Psoas muscle (tissue), 7 donors: ENCODE measurements at regions not wholly inside any gene's neighbourhood (a gene's known extent, or its start where the extent isn't known, plus 50 kb on each side); places are given as distances from the start of the nearest gene placed in this dataset.

Experiments
- ATAC-seq, 4 donors: fragments of 200-7000 bp; cut with Tn5 transposase; one replicate each; pipeline ENCODE4 v1.9.1; 2020; ENCODE audit warnings: moderate library complexity in 3 of 4, mild to moderate bottlenecking in 2 of 4
- DNase-seq, 2 donors: peaks; one replicate each; pipeline ENCODE4 v3.0.0-alpha.2; 2020
- H3K27ac ChIP-seq: fragments of 200-600 bp; one replicate; pipeline ENCODE4 v1.8.0; 2022
- H3K27me3 ChIP-seq, 3 donors: fragments of 200-600 bp in 1 of 3; one replicate each; pipeline versions ENCODE4 v1.6.1 to v1.8.0; 2013 to 2022; ENCODE audit warnings: low read length in 2 of 3, mild to moderate bottlenecking in 2 of 3, moderate library complexity in 1 of 3; ENCODE audit not compliant: insufficient read depth in 3 of 3
- H3K36me3 ChIP-seq, 2 donors: fragments of 200-600 bp in 1 of 2; one replicate each; pipeline versions ENCODE4 v1.6.1 to v1.8.0; 2013 to 2022; ENCODE audit warnings: low read depth in 1 of 2, mild to moderate bottlenecking in 1 of 2, moderate library complexity in 1 of 2; ENCODE audit not compliant: insufficient read depth in 1 of 2
- H3K4me1 ChIP-seq: fragments of 200-600 bp; one replicate; pipeline ENCODE4 v1.8.0; 2022
- H3K4me3 ChIP-seq: fragments of 200-600 bp; one replicate; pipeline ENCODE4 v1.8.0; 2022; ENCODE audit warnings: mild to moderate bottlenecking
- H3K9me3 ChIP-seq: fragments of 200-600 bp; one replicate; pipeline ENCODE4 v1.8.0; 2022
- WGBS, 3 donors: extraction: QIAGEN DNeasy Blood & Tissue Kit; methylation state at CpG; one replicate each; pipeline versions ENCODE4 v1.1.6 to v1.1.7; 2013; 5-methylcytosine and 5-hydroxymethylcytosine counted together
- intact Hi-C, 2 donors: fragments of 100-400 bp; cut with DNase I; formaldehyde crosslinking; loops; one replicate each; pipeline versions ENCODE4 v1.11.0 to v1.14.2; 2022
- TF ChIP-seq, protein P1 (sequence below): fragments of 200-600 bp; IDR thresholded peaks from one replicate; pipeline ENCODE4 v1.8.0; 2022; ENCODE audit warnings: antibody characterized with exemption
- donor health status: healthy with polysubstance abuse.
- donor health status: DM: no; HTN: no; CAD: no; lungs with moderate emphysema.
- donor health status: Bipolar disorder and iron deficiency.
- donor health status: healthy.
- donor health status: DM: yes; HTN: yes; CAD: no.
- donor health status: DM: no; HTN: no; CAD: no.
- donor health status: DM: yes; HTN: yes; CAD: no.

DNA sequence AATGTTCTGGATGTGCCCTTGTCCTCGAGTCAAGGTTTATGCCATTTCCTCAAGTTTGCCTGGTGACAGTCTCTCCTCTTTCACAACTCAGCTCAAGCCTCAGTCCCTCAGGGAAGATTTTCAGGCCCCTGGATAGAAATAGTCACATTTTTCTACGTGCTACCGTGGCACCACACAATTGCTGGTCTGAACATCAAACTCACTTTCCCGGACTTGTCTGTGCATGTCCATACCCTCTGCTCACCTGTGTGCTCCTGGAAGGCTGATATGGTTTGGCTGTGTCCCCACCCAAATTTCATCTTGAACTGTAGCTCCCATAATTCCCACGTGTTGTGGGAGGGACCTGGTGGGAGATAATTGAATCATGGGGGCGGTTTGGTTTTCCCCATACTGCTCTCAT lies 129.7 kb downstream of the HS3ST1 start:
- WGBS, 3 donors, result 78 to 79% (median 79%) methylated on average over 6 of the region's 6 CpGs
- DNase-seq (no peak), ATAC-seq (no peak)
- Histone ChIP-seq H3K4me3 (no peak overlapping the region), H3K9me3 (no peaks in the 10 kb centered on the region), H3K27me3 (no peaks in the 10 kb centered on the region), H3K36me3 (no peaks in the 10 kb centered on the region), H3K4me1 (no peaks in the 10 kb centered on the region), H3K27ac (no peak overlapping the region)
- intact Hi-C loops, result no loop called here
- TF ChIP-seq, protein P1, sequence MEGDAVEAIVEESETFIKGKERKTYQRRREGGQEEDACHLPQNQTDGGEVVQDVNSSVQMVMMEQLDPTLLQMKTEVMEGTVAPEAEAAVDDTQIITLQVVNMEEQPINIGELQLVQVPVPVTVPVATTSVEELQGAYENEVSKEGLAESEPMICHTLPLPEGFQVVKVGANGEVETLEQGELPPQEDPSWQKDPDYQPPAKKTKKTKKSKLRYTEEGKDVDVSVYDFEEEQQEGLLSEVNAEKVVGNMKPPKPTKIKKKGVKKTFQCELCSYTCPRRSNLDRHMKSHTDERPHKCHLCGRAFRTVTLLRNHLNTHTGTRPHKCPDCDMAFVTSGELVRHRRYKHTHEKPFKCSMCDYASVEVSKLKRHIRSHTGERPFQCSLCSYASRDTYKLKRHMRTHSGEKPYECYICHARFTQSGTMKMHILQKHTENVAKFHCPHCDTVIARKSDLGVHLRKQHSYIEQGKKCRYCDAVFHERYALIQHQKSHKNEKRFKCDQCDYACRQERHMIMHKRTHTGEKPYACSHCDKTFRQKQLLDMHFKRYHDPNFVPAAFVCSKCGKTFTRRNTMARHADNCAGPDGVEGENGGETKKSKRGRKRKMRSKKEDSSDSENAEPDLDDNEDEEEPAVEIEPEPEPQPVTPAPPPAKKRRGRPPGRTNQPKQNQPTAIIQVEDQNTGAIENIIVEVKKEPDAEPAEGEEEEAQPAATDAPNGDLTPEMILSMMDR, result no peak

DNA sequence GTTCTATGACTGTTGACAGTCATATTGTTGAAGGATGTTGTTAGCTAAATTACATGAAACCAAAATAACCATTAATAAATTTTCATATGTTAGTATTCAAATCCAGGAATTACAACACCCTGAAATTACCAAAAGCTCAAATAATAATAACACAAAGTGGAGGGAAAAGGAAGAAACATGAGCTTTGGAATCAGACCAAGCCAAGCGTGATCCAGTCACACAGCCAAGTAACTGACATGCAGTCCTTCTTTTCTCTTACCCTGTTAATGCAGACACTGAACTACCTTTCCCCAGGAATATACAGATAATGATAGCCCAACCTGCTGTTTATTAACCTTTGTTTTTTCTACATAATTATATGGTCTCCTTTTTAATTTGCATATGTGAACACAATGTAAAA lies 130.2 kb downstream of the HS3ST1 start:
- 30 to 38% (median 33%) methylated on average over 1 of the region's 1 CpG for WGBS, 3 donors
- no peaks in the 10 kb centered on the region for H3K9me3 ChIP-seq
- DNase-seq (no peak), ATAC-seq (no peak)
- no peaks in the 10 kb centered on the region for H3K36me3 ChIP-seq
- TF ChIP-seq, protein P1, result no peak
- H3K4me1 ChIP-seq, result no peaks in the 10 kb centered on the region
- H3K27ac ChIP-seq, result no peak overlapping the region
- H3K4me3 ChIP-seq, result no peak overlapping the region
- no peaks in the 10 kb centered on the region for H3K27me3 ChIP-seq
- intact Hi-C loops, result no loop called here

DNA sequence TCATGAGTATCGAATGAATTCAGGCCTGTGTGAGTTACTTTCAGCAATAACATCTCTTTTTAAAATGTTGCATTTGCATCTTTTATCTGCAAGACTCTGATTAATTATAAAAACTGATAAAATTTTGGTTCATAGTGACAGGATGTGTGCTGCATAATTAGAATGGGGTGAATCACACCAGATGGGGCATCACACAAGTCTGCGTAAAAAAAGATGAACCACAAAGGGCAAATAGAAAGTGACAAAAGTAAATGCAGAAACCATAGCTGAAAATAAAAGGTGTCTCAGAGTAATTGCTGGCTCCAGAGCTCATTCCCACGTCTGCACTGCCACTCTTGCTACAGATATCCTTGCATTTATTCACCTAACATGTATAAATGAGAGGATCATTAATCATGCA lies 131.1 kb downstream of the HS3ST1 start:
- no peaks in the 10 kb centered on the region for H3K27me3 ChIP-seq
- no peak overlapping the region for H3K27ac ChIP-seq
- no peaks in the 10 kb centered on the region for H3K4me1 ChIP-seq
- no peak for DNase-seq
- no peaks in the 10 kb centered on the region for H3K36me3 ChIP-seq
- H3K9me3 ChIP-seq, result no peaks in the 10 kb centered on the region
- H3K4me3 ChIP-seq, result no peak overlapping the region
- 65 to 85% (median 76%) methylated on average over 3 of the region's 3 CpGs for WGBS, 3 donors
- intact Hi-C loops, result no loop called here
- TF ChIP-seq, protein P1, result no peak
- ATAC-seq, result no peak

DNA sequence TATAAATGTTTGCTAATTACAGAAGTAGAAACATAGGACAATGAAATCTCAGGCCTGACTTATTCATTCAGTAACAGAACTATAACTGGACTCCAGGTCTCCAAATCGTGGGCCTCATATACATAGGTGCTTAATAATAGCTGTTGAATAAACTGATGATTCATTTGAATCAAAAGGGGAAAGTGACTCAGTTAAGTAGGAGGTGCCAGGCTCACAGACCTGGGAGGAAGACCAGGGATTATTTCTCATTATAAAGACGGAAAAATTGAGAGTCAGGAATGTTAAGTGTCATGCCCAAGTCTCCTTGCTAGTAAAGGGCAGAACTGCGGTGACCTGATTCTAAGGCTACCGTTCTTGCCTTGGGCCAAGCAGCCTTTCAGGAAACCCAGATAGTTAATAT lies 131.5 kb downstream of the HS3ST1 start:
- intact Hi-C loops, result no loop called here
- Histone ChIP-seq H3K36me3 (no peaks in the 10 kb centered on the region), H3K9me3 (no peaks in the 10 kb centered on the region), H3K27me3 (no peaks in the 10 kb centered on the region), H3K4me3 (no peak overlapping the region), H3K27ac (no peak overlapping the region), H3K4me1 (no peaks in the 10 kb centered on the region)
- DNase-seq (no peak), ATAC-seq (no peak)
- TF ChIP-seq, protein P1, result no peak
- 64 to 70% (median 65%) methylated on average over 4 of the region's 4 CpGs for WGBS, 3 donors

DNA sequence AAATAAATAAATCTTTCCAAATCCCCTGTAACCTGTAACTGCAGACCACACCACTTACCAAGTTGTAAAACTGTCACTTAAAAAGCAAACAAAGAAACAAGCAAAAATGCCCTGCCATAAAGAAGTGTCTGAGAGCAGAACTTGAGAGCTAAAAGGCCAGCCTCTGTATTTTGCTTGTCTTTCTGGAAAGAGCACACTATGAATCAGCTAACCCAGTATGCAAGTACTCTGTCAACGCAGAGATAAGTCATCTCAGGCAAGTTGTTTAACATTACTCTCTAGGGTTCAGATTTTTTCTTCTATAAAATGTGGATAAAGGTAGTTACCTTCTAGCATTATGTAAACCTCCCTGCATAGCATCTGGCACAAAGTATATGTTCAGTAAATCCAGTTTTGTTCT lies 134.8 kb downstream of the HS3ST1 start:
- Histone ChIP-seq H3K36me3 (no peaks in the 10 kb centered on the region), H3K4me3 (no peak overlapping the region), H3K9me3 (no peaks in the 10 kb centered on the region), H3K4me1 (no peaks in the 10 kb centered on the region), H3K27me3 (no peaks in the 10 kb centered on the region), H3K27ac (no peak overlapping the region)
- TF ChIP-seq, protein P1, result no peak
- DNase-seq, result no peak
- ATAC-seq, result no peak
- intact Hi-C loops, result no loop called here
- 68 to 78% (median 75%) methylated on average over 1 of the region's 1 CpG for WGBS, 3 donors
